LHCN-M2 (cell line): ENCODE measurements at regions not wholly inside any gene's neighbourhood (a gene's known extent, or its start where the extent isn't known, plus 50 kb on each side); places are given as distances from the start of the nearest gene placed in this dataset.

ENCODE experiments used
- DNase-seq: peaks from one replicate; pipeline ENCODE4 v3.0.0-alpha.2; 2012; ENCODE audit warnings: low read depth

GRCh38 chr6:44016131-44016870, 111.0 kb downstream of the MRPL14 start:
- peak; percentile 60 for DNase-seq

GRCh38 chr6:44012078-44012493, 115.2 kb downstream of the MRPL14 start:
- DNase-seq: peak; percentile 100

GRCh38 chr6:44011350-44011920, 115.8 kb downstream of the MRPL14 start:
- peak; percentile 44 for DNase-seq

GRCh38 chr6:44010411-44011349, 116.6 kb downstream of the MRPL14 start:
- peak; percentile 99 for DNase-seq

- DNase-seq: no peak
These were observed 117.6 kb downstream of the MRPL14 start for GRCh38 chr6:44009425-44010321.

- no peak for DNase-seq
These were observed 118.4 kb downstream of the MRPL14 start for GRCh38 chr6:44008821-44009370.

GRCh38 chr6:44007818-44008621, 119.2 kb downstream of the MRPL14 start:
- no peak for DNase-seq

- no peak for DNase-seq
These were observed 120.4 kb downstream of the MRPL14 start for GRCh38 chr6:44006872-44007303.

GRCh38 chr6:44006123-44006871, 121.0 kb downstream of the MRPL14 start:
- peak; percentile 68 for DNase-seq

GRCh38 chr6:44005507-44005903, 121.7 kb downstream of the MRPL14 start:
- no peak for DNase-seq

GRCh38 chr6:44004625-44005506, 122.4 kb downstream of the MRPL14 start:
- DNase-seq: peak; percentile 81

GRCh38 chr6:44004136-44004535, 123.1 kb downstream of the MRPL14 start:
- DNase-seq: no peak

GRCh38 chr6:44003345-44004061, 123.7 kb downstream of the MRPL14 start:
- no peak for DNase-seq

- peak; percentile 57 for DNase-seq
These were observed 124.5 kb downstream of the MRPL14 start for GRCh38 chr6:44002593-44003344.

- DNase-seq: no peak
These were observed 125.1 kb downstream of the MRPL14 start for GRCh38 chr6:44002067-44002592.

- DNase-seq: peak; percentile 29
These were observed 125.8 kb downstream of the MRPL14 start for GRCh38 chr6:44001318-44002066.
